ENCODE measurements at regions not wholly inside any gene's neighbourhood (a gene's known extent, or its start where the extent isn't known, plus 50 kb on each side); places are given as distances from the start of the nearest gene placed in this dataset.

DNA sequence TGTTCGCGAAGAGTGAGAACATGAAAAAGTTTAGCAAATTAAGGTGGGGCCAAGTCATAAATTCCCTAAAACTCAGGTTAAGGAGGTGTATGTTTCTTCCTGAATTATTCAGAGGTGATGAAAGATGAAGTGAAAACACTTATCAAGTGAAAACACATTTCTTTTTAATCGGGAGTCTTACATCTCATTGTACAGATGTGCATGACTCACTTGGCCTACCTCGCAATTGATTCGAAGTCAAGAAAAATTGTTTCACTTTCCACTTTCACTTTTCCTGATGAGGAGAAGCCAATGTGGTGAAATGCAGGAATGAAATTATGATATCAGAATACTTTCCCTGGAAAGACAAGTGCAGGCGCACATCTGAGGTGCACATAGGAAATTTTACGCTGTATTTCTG, 78.7 kb downstream of the SLC25A46 start:
- no peak for TF ChIP-seq YY1 (IDR thresholded peaks at IDR 0.05; ENCODE audit: low read depth)
- TF ChIP-seq EGR1 (IDR thresholded peaks at IDR 0.05) = no peak
- TF ChIP-seq REST (IDR thresholded peaks at IDR 0.05; ENCODE audit: low read depth) = no peak
- TF ChIP-seq FOXM1 (IDR thresholded peaks at IDR 0.05; ENCODE audit: borderline replicate concordance, low read depth) = no peak
- TF ChIP-seq MAX (IDR thresholded peaks at IDR 0.05) = no peak
- no peak for TF ChIP-seq EP300 (IDR thresholded peaks at IDR 0.05; ENCODE audit: borderline replicate concordance)
- no peak for TF ChIP-seq TAF1 (IDR thresholded peaks at IDR 0.05; ENCODE audit: low read depth)
- no peak for TF ChIP-seq USF1 (IDR thresholded peaks at IDR 0.05)
- TF ChIP-seq TCF12 (IDR thresholded peaks at IDR 0.05; ENCODE audit: low read depth) = no peak
- no peak for TF ChIP-seq CREB1 (IDR thresholded peaks at IDR 0.05; ENCODE audit: low read depth)
- TF ChIP-seq NFIC (IDR thresholded peaks at IDR 0.05) = no peak
- TF ChIP-seq RAD21 (IDR thresholded peaks at IDR 0.05; ENCODE audit: low read depth) = no peak

Measured in Ishikawa (cell line).